SJCRH30 (cell line): ENCODE measurements at regions not wholly inside any gene's neighbourhood (a gene's known extent, or its start where the extent isn't known, plus 50 kb on each side); places are given as distances from the start of the nearest gene placed in this dataset.
"Not testable (repeated sequence)": the region's sequence is repeated elsewhere in the genome, so short reads cannot be mapped to it uniquely, and the experiment has no call there.

Experiments used
- DNase-seq, 2 experiments: peaks; one replicate each; pipeline ENCODE4 v3.0.0-alpha.2; 2015 to 2020
- H3K27ac ChIP-seq: fragments of 250-450 bp; sonication (Bioruptor Pico); 2 replicates; pipeline ENCODE4 v1.5.1; 2020; ENCODE audit warnings: mild to moderate bottlenecking, moderate library complexity
- H3K27me3 ChIP-seq: fragments of 250-450 bp; sonication (Bioruptor Pico); 2 replicates; pipeline ENCODE4 v1.5.1; 2020; ENCODE audit warnings: mild to moderate bottlenecking, moderate library complexity
- H3K36me3 ChIP-seq: fragments of 250-450 bp; sonication (Bioruptor Pico); 2 replicates; pipeline ENCODE4 v1.5.1; 2020; ENCODE audit warnings: mild to moderate bottlenecking, moderate library complexity
- H3K4me1 ChIP-seq: fragments of 250-450 bp; sonication (Bioruptor Pico); 2 replicates; pipeline ENCODE4 v1.5.1; 2020; ENCODE audit warnings: mild to moderate bottlenecking, moderate library complexity
- H3K4me3 ChIP-seq: fragments of 250-450 bp; sonication (Bioruptor Pico); 2 replicates; pipeline ENCODE4 v1.5.1; 2020; ENCODE audit warnings: mild to moderate bottlenecking, moderate library complexity
- H3K9me3 ChIP-seq: fragments of 250-450 bp; sonication (Bioruptor Pico); replicated peaks from 2 replicates; pipeline ENCODE4 v1.5.1; 2020; ENCODE audit warnings: mild to moderate bottlenecking, moderate library complexity

- Histone ChIP-seq H3K4me3 (no peak overlapping the region), H3K9me3 (no peaks in the 10 kb centered on the region), H3K27me3 (no peaks in the 10 kb centered on the region), H3K36me3 (no peaks in the 10 kb centered on the region), H3K4me1 (no peaks in the 10 kb centered on the region), H3K27ac (no peak overlapping the region)
- DNase-seq, result no peak
These were observed 223.3 kb upstream of the PRKCQ start for GRCh38 chr10:6803427-6803783.

GRCh38 chr10:6802759-6803426, 222.8 kb upstream of the PRKCQ start:
- no peak for DNase-seq

GRCh38 chr10:6796231-6796630, 216.2 kb upstream of the PRKCQ start:
- Histone ChIP-seq H3K4me3 (no peak overlapping the region), H3K4me1 (no peaks in the 10 kb centered on the region), H3K27ac (no peak overlapping the region), H3K36me3 (no peaks in the 10 kb centered on the region), H3K27me3 (no peaks in the 10 kb centered on the region), H3K9me3 (no peaks in the 10 kb centered on the region)
- no peak for DNase-seq

More at GRCh38 chr10:6802759-6803426, 222.8 kb upstream of the PRKCQ start:
- Histone ChIP-seq H3K27ac (no peak overlapping the region), H3K36me3 (no peaks in the 10 kb centered on the region), H3K27me3 (no peaks in the 10 kb centered on the region), H3K9me3 (no peaks in the 10 kb centered on the region), H3K4me1 (no peaks in the 10 kb centered on the region), H3K4me3 (no peak overlapping the region)

- Histone ChIP-seq H3K9me3 (no peaks in the 10 kb centered on the region), H3K4me1 (no peaks in the 10 kb centered on the region), H3K27ac (no peak overlapping the region), H3K4me3 (no peak overlapping the region), H3K27me3 (no peaks in the 10 kb centered on the region), H3K36me3 (no peaks in the 10 kb centered on the region)
- DNase-seq, result no peak
These were observed 215.5 kb upstream of the PRKCQ start for GRCh38 chr10:6795541-6795940.

GRCh38 chr10:6794841-6795240, 214.8 kb upstream of the PRKCQ start:
- not testable (repeated sequence) for H3K27ac ChIP-seq, H3K9me3 ChIP-seq, H3K27me3 ChIP-seq, H3K36me3 ChIP-seq, DNase-seq, H3K4me3 ChIP-seq, H3K4me1 ChIP-seq

- no peaks in the 10 kb centered on the region for H3K36me3 ChIP-seq
- H3K9me3 ChIP-seq, result no peaks in the 10 kb centered on the region
- H3K4me3 ChIP-seq, result no peak overlapping the region
- DNase-seq, result no peak
- no peaks in the 10 kb centered on the region for H3K27me3 ChIP-seq
- no peaks in the 10 kb centered on the region for H3K4me1 ChIP-seq
- no peak overlapping the region for H3K27ac ChIP-seq
These were observed 214.4 kb upstream of the PRKCQ start for GRCh38 chr10:6794441-6794840.

GRCh38 chr10:6788731-6789130, 208.7 kb upstream of the PRKCQ start:
- H3K36me3 ChIP-seq, result no peaks in the 10 kb centered on the region
- H3K4me1 ChIP-seq, result no peaks in the 10 kb centered on the region
- no peak for DNase-seq
- no peak overlapping the region for H3K27ac ChIP-seq
- no peaks in the 10 kb centered on the region for H3K9me3 ChIP-seq
- H3K27me3 ChIP-seq, result no peaks in the 10 kb centered on the region
- H3K4me3 ChIP-seq, result no peak overlapping the region

GRCh38 chr10:6788231-6788630, 208.2 kb upstream of the PRKCQ start:
- Histone ChIP-seq H3K27me3 (no peaks in the 10 kb centered on the region), H3K4me3 (no peak overlapping the region)

GRCh38 chr10:6787718-6788117, 207.6 kb upstream of the PRKCQ start:
- Histone ChIP-seq H3K27ac (no peak overlapping the region), H3K4me3 (no peak overlapping the region), H3K4me1 (no peaks in the 10 kb centered on the region), H3K9me3 (no peaks in the 10 kb centered on the region), H3K27me3 (no peaks in the 10 kb centered on the region), H3K36me3 (no peaks in the 10 kb centered on the region)
- DNase-seq, result no peak

More at GRCh38 chr10:6788231-6788630, 208.2 kb upstream of the PRKCQ start:
- Histone ChIP-seq H3K36me3 (no peaks in the 10 kb centered on the region), H3K9me3 (no peaks in the 10 kb centered on the region), H3K27ac (no peak overlapping the region), H3K4me1 (no peaks in the 10 kb centered on the region)
- DNase-seq, result no peak

- H3K4me1 ChIP-seq, result no peaks in the 10 kb centered on the region
- H3K27ac ChIP-seq, result no peak overlapping the region
- H3K9me3 ChIP-seq, result no peaks in the 10 kb centered on the region
- H3K4me3 ChIP-seq, result no peak overlapping the region
- DNase-seq, result no peak
- H3K27me3 ChIP-seq, result no peaks in the 10 kb centered on the region
- H3K36me3 ChIP-seq, result no peaks in the 10 kb centered on the region
These were observed 207.0 kb upstream of the PRKCQ start for GRCh38 chr10:6787091-6787490.

- Histone ChIP-seq H3K4me1 (no peaks in the 10 kb centered on the region), H3K9me3 (no peaks in the 10 kb centered on the region), H3K27ac (no peak overlapping the region), H3K4me3 (no peak overlapping the region), H3K27me3 (no peaks in the 10 kb centered on the region), H3K36me3 (no peaks in the 10 kb centered on the region)
- no peak for DNase-seq
These were observed 206.5 kb upstream of the PRKCQ start for GRCh38 chr10:6786579-6787031.

GRCh38 chr10:6784429-6784828, 204.4 kb upstream of the PRKCQ start:
- not testable (repeated sequence) for DNase-seq, H3K9me3 ChIP-seq, H3K27me3 ChIP-seq, H3K27ac ChIP-seq, H3K4me1 ChIP-seq, H3K36me3 ChIP-seq, H3K4me3 ChIP-seq

- no peaks in the 10 kb centered on the region for H3K36me3 ChIP-seq
- H3K9me3 ChIP-seq, result no peaks in the 10 kb centered on the region
- H3K27me3 ChIP-seq, result no peaks in the 10 kb centered on the region
- no peak for DNase-seq
- no peak overlapping the region for H3K27ac ChIP-seq
- no peak overlapping the region for H3K4me3 ChIP-seq
- H3K4me1 ChIP-seq, result no peaks in the 10 kb centered on the region
These were observed 203.4 kb upstream of the PRKCQ start for GRCh38 chr10:6783471-6783870.

- Histone ChIP-seq H3K4me3 (no peak overlapping the region), H3K9me3 (no peaks in the 10 kb centered on the region), H3K4me1 (no peaks in the 10 kb centered on the region), H3K27ac (no peak overlapping the region), H3K27me3 (no peaks in the 10 kb centered on the region), H3K36me3 (no peaks in the 10 kb centered on the region)
- no peak for DNase-seq
These were observed 202.3 kb upstream of the PRKCQ start for GRCh38 chr10:6782378-6782777.

GRCh38 chr10:6781133-6781770, 201.2 kb upstream of the PRKCQ start:
- Histone ChIP-seq H3K27ac (no peak overlapping the region), H3K36me3 (no peaks in the 10 kb centered on the region), H3K9me3 (no peaks in the 10 kb centered on the region), H3K4me3 (no peak overlapping the region), H3K27me3 (no peaks in the 10 kb centered on the region), H3K4me1 (no peaks in the 10 kb centered on the region)
- DNase-seq, result no peak
